OCI-LY1 (cell line): ENCODE measurements at regions not wholly inside any gene's neighbourhood (a gene's known extent, or its start where the extent isn't known, plus 50 kb on each side); places are given as distances from the start of the nearest gene placed in this dataset.

ENCODE experiments used
- CTCF ChIP-seq: fragments of 200-600 bp; sonication (generic), shearing (Covaris generic); IDR thresholded peaks from 2 replicates; pipeline ENCODE4 v1.5.1; 2017; ENCODE audit warnings: mild to moderate bottlenecking, antibody characterized with exemption, low read length, moderate library complexity, mixed read lengths
- EZH2 ChIP-seq: fragments of 200-600 bp; sonication (generic), shearing (Covaris generic); IDR thresholded peaks from 2 replicates; pipeline ENCODE4 v1.8.0; 2017; ENCODE audit warnings: borderline replicate concordance, mixed run types, mild to moderate bottlenecking, antibody characterized with exemption, low read length, moderate library complexity, mixed read lengths

GRCh38 chr1:67563684-67564083, 121.3 kb upstream of the GADD45A start:
- TF ChIP-seq CTCF: no peak
- no peak for TF ChIP-seq EZH2
